CD4-positive, alpha-beta T cell treated with Interleukin-17A for 1 hour (primary cell): ENCODE measurements at regions not wholly inside any gene's neighbourhood (a gene's known extent, or its start where the extent isn't known, plus 50 kb on each side); places are given as distances from the start of the nearest gene placed in this dataset.

ENCODE experiments used
- DNase-seq: peaks from one replicate; pipeline ENCODE4 v3.0.0-alpha.2; 2020

- no peak for DNase-seq
Observed at GRCh38 chr6:3585320-3585935, 128.6 kb upstream of the SLC22A23 start.

- no peak for DNase-seq
Observed at GRCh38 chr6:3584606-3585005, 127.8 kb upstream of the SLC22A23 start.

DNA sequence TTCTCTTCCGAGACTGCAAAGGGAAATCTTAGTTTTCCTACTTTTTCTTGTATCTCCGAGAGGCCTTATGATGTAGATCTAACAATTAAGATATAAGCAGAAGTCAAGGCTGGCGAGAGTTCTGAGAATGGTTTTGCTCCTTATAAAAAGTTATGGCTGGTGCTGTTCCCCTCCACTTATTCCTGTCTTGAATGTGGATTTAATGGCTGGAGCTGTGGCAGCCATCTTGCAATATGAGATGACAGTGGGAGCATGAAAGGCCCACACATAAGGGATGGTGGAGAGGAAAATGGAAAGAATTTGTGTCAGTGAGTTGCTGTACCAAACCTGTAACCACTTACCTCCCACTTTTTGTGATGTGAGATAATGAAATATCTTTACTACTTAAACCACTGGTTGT, 124.6 kb upstream of the SLC22A23 start:
- DNase-seq = no peak

DNA sequence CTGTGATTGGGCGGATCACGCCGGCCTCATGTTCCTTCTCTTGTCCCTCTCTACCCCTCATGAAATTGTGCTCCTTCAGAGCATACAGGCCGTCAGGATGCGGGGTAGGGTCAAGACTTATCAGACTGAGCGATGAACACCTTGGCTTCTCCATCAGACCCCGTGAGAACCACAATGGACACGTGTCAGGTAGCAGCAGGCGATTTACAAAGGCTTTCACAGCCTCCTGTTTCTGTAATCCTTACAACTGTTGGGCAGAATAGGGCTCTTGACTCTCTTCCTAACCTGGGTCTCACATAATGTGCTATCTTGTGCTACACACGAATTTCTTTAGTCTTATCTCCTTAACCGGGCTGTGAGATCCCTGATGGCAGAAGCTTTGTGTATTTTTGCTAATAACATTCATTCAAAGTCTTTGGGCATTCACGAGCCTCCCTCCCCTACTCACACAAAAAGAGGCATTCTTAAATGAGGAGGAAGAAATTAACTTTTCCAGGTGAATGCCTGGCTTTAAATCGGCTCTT, 122.9 kb upstream of the SLC22A23 start:
- no peak for DNase-seq

DNA sequence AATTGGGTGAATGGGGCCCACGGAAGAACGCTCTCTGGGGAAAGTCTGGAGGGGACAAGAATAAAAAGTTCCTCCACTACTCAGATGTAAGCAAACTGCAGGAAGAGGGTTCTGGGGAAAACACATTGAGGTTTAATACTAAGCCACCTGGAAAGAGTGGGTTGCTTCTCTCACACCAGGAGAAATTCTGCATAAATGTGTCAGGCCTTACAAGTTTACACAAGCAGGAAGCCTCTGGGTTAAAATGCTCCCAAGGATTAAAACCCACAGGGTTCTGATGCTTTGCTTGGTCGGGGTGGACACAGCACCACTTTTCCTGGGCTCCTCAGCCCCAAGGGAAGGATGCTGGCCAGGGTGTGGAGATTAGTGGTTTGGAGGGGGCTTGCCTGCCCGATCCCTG, 122.1 kb upstream of the SLC22A23 start:
- DNase-seq = no peak

GRCh38 chr6:3577517-3577916, 120.7 kb upstream of the SLC22A23 start:
- no peak for DNase-seq

GRCh38 chr6:3575701-3576100, 118.9 kb upstream of the SLC22A23 start:
- no peak for DNase-seq

DNA sequence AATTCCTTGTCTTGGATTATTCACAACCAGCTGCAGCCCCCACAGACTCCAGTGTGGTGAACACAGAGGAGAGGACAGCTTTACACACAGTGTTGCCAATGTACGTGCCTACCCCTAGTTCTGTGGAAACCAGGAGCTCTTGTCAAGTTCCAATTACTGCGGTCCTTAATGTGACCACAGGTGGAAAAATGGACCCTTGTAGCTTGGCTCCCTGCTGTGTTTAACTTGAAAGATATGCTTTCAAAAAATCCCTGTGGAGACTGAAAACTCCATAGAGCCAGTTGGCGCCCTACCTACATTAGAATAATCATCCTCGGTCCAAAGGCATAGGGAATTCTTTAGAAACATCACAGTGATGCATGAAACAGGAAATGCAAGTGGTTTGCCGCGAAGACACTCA, 118.3 kb upstream of the SLC22A23 start:
- no peak for DNase-seq

DNA sequence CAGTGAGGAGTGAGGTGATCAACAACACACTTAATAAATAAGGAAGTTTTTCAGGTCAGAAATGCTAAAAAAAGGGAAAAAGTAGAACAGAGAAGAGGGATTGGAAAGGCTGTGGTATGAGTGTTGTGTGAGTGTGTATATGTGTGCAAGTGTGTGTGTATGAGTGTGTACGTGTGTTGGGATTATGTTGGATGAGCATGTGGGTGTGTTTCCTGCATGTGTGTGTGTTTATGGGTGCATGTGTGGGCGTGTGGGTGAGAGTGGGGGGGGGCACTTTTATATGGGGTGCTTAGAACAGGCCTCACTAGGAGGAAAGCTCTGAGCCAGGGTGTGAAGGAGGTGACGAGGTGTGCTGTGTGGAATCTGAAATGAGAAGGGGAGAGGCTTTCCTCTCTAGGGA, 116.8 kb upstream of the SLC22A23 start:
- DNase-seq = no peak

DNA sequence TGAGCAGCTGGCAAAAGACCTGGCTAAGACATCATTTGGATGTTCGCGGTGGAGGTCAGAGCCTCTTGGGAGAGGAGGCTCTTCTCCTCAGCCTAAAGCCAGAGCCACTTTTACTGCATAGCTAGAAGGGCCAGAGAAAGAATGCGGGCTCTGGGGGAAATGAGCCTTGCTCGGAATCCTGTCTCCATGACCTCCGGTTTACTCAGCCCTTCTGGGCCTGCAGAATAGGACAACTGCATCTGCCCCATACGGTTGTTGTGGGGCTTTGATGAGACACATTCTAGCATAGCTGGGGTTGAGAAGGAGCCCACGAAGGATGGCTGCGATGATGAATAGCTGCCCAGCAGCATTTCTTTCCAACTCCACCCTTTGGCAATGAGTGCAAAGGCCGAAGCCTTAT, 115.0 kb upstream of the SLC22A23 start:
- no peak for DNase-seq

DNA sequence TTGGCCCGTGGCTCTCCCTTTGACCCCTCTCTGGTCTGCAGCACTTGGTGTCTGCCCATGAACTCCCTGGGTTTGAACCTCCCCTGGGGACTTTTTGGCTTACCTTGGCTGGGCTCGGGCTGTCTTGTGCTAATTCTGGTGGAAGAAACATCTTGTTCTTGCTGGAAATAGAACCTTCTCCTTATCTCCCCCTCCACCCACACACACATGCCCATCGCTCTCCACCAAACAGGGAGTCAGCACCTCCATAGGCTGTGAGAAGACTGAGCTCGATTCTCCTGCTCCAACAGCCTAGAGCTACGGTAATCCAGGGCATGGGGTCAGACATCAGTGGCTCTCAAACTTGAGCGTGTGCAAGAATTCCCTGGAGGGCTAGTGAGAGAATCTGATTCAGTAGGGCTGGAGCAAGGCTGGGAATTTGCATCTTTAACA, 114.4 kb upstream of the SLC22A23 start:
- no peak for DNase-seq

DNA sequence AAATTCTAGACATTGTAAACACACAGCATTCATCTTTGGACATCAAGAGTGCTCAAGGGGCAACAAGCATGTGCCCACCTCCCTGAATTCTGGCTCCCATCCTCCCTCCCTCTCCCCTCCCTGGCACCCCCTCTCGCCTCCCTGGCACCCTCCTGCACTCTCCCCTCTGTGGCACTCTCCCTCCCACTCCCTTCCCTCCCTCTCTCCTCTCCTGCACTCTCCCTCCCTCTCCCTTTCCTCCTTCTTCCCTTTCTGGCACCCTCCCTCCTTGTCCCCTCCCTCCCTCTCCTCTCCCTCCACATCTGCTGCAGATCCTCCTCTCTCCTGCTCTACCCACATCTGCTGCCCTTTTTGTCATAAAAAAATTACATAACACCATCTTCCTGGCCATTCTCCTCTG, 113.0 kb upstream of the SLC22A23 start:
- no peak for DNase-seq

DNA sequence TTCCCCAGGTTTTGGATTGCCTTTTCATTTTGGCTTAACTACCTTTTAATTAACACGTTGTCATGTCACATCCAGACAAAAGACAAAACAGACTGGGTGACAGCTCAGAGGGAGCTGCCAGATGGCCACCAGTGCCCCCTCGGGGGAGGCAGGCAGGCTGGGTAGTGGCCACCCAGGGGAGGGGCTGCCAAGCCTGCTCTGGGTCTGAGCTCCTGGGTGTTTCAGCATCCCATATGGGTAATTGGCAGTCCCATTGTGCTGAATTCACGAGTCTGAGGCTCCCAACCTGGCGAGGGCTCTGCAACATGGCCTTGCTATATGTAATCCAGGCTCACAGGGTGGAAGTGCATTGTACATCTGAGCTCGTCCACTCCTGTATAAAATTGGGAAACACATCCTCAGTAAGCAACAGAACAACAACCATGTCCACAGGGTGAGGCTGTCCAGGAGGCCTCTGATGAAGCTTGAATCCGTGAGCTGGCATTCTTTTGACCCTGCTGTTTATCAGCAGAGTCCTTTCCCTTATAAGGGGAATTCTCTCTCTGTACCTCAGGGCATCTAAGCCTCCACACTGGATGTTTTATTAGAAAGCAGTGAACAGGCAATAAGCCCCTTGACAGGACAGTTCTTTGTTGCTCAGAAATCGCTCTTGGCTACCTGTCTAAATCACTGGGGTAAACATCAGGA, 111.7 kb upstream of the SLC22A23 start:
- no peak for DNase-seq

DNA sequence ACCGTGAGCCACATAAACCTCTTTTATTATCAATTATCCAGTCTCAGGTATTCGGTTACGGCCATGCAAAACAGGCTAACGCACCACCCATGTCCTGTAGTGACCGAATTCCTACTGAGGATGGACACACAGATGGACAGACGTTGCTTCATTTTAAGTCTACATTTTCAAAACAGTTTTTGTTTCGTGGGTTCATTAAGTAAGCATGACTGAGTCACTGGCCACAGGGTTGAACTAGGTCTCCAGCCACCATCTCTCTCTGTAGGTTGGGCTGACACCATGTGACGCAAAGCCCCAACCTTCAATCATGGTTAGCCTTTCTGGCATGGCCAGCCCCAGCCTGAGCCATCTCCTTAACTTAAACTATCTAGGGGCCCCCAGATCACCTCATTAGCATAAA, 110.0 kb upstream of the SLC22A23 start:
- DNase-seq = no peak

GRCh38 chr6:3565291-3565690, 108.4 kb upstream of the SLC22A23 start:
- DNase-seq = no peak

GRCh38 chr6:3561725-3562124, 104.9 kb upstream of the SLC22A23 start:
- no peak for DNase-seq

- DNase-seq = no peak
Observed at GRCh38 chr6:3560211-3560610, 103.4 kb upstream of the SLC22A23 start.

DNA sequence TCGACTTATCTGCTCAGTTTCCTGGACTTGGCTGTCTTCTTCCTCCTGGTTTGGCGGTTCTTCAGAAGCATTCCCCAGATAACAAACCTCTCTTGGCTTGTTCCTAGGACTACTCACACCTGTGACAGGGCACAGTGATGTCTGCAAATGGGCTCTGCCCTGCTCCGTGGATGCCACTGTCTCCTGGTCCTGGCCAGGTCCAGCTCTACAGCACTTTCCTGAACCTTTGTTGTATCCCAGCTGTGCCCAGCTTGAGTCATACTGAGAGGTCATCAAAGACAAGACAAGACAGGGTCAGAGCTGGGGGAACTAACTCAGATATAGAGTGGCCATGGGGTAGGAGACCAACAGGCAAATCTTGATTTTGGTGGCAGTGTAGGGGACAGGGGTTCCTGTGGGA, 102.7 kb upstream of the SLC22A23 start:
- DNase-seq = no peak

DNA sequence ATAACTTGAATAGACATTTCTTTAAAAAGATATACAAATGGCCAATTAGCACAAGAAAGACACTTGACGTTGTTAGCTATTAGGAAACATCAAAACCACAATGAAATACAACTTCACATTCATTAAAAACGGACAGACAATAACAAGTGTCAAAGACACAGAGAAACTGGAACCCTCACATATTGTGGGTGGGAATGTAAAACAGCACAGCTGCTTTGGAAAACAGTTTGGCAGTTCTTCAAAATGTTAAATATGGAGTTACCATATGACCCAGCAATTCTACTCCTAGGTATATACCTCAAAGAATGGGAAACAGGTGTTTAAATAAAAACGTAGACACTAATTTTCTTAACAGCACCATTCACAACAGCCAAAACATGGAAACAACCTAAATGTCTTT, 100.5 kb upstream of the SLC22A23 start:
- DNase-seq = no peak

GRCh38 chr6:3553254-3553653, 96.4 kb upstream of the SLC22A23 start:
- DNase-seq = no peak

DNA sequence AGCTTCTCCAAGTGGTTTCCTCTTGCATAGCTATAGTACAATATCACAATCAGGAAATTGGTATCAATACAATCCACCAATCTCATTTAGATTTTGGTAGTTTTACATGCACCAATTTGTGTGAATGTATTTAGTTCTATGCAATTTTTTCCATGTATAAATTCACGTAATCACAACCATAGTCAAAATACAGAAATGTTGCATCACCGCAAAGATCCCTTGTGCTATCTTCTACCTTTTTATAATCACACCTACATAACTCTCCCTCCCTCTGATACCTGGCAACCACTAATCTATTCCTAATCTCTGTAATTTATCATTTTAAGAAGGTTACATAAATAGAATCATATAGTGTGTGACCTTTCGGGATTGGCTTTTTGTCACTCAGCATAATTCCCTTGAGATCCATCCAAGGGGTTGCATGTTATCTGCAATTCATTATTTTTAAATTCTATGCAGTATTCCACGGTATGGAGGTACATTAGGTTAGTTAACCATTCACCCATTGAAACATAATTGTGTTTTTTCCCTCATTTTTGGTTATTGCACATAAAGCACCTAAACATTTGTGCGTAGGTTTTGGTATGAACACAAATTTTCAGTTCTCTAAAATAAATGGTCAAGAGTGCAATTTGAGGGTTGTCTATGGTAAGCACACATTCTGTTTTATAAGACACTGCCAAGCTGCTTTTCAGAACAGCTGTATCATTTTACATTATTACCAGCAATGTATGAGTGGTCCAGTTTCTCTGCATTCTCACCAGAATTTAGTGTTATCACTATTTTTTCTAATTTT, 95.1 kb upstream of the SLC22A23 start:
- no peak for DNase-seq

- no peak for DNase-seq
Observed at GRCh38 chr6:3549314-3549940, 92.6 kb upstream of the SLC22A23 start.

GRCh38 chr6:3546121-3546520, 89.3 kb upstream of the SLC22A23 start:
- no peak for DNase-seq

GRCh38 chr6:3545156-3545555, 88.3 kb upstream of the SLC22A23 start:
- no peak for DNase-seq
